GM04504 (cell line): ENCODE measurements at regions not wholly inside any gene's neighbourhood (a gene's known extent, or its start where the extent isn't known, plus 50 kb on each side); places are given as distances from the start of the nearest gene placed in this dataset.
"Not testable (repeated sequence)": the region's sequence is repeated elsewhere in the genome, so short reads cannot be mapped to it uniquely, and the experiment has no call there.

ENCODE experiments used
- DNase-seq: peaks from one replicate; pipeline ENCODE4 v3.0.0-alpha.2; 2012; ENCODE audit warnings: low read depth

DNA sequence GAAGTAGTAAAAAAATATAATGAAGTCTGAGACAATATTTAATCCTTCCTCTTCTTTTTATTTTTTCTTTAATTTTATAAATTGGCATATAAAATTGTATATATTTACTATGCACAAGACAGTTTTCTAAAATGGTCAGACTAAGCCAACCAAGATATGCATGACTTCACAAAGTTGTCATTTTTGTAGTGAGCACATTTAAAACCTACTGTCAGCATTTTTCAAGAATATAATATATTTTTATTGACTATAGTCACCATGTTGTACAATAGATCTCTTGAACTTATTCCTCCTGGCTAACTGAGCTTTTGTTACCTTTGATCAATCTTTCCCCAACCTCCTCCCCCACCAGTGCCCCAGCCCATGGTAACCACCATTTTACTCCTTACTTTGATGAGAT, 129.2 kb downstream of the ATP6V1G3 start:
- DNase-seq: no peak

DNA sequence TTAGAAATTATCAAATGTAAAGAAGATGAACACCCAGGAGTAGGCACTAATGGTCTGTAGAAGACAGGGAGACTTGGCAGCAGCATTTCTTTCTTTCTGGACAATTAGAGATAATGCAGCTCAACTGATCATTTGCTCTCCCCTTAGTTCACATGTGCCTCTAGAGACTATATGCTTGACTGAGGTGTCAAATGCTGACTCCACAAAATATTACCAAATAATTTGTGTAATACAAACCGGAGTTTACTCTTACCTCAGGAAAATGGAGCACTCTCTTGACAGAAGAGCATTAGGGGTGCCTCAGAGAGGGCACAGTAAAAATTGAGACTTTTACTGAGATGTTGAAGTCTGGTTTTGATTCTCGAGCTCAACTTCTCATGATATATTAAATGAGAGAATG, 131.8 kb downstream of the ATP6V1G3 start:
- DNase-seq: no peak

DNA sequence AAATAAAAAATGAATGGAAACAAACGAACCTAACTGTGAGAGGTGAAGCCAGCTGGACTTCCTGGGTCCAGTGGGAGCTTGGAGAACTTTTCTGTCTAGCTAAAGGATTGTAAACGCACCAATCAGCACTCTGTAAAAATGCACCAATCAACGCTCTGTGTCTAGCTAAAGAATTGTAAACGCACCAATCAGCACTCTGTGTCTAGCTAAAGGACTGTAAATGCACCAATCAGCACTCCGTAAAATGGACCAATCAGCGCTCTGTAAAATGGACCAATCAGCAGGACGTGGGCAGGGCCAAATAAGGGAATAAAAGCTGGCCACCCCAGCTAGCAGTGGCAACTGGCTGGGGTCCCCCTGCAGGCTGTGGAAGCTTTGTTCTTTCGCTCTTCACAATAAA, 135.8 kb downstream of the ATP6V1G3 start:
- DNase-seq: not testable (repeated sequence)

DNA sequence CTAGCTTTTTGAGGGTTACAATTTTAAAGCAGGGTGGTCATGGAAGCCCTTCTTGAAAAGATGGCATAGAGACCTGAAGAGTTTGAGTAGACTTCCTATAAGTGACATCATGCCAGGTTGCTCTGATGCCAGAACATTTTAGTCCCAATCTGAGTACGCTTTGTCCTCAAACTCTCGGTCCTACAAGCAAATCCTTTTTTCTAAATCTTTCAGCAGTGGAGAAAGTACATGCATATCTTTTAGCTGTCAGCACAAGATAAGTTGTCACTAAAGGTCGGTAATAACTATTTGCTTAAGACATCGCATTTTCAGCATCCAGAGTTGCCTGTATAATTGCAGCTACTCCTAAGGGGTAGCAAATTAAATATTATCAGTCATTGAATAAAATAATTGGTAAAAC, 140.4 kb downstream of the ATP6V1G3 start:
- no peak for DNase-seq

DNA sequence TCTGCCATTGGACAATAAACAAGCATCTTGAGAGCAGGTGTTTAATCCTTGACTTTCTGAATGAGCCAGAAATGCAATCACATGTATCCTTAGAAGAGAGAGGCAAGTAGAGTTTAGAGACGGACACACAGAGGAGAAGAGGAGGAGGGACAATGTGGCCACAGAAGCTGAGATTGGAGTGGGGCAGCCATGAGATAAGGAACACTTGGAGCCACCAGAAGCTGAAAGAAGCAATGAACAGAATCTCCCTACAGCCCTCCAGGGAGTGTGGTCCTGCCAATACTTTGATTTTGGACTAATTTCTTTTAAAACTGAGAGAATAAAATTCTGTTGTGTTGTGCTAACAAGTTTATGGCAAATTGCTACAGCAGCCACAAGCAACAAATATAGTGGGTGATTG, 141.0 kb downstream of the ATP6V1G3 start:
- no peak for DNase-seq

DNA sequence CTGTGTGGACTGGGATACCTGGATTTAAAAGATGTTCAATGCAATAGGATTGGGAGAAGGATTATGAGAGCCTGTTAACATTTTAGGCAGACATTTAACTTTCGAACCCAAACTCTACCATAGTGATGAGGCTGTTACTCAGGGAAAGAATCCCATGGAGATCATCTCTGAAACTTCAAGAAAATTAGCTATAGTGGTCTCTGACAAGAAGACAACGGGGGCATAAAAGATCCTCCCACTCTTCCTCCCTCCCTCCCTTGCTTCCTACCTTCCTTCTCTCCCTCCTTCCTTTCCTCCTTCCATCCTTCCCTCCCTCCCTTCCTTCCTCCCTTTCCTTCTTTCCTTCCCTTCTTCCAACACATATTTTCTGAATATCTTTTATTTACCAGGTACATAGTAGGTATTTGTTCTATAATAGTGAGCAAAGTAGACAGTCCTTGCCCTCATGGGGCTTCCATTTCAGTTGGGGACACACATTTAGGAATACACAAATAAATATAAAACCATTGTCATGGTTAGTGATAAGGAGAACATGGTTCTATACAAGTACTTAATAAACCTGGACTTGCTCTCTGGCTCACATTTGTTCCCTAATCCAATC, 143.2 kb downstream of the ATP6V1G3 start:
- DNase-seq: no peak

DNA sequence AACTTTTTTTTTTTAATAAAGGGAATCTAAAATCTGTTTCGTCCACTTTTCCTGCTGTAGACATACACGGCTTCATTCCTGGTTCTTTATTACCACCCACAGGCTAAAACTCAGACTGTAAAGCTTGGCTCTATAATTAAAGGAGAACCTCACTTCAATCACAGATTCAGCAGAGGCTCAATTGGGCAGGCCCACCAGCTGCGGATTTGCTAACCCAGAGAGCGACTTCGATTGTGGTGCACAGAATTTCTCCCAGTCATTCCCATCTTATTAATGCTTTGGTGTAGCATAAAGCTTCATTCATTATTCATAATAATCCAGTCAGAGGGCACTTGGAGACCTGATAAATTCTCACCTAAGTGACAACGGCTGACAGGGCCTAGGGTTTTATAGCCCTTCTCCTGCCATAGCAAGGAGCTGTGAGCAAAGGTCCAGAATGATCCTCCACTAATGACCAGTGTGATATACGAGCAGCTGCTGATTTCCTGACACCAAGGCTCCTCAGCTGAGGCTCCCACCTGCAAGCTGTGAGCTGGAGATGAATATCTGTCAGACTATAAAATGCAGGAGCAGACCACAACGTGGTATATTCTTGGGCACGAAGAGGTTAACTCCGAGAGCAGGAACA, 149.0 kb downstream of the ATP6V1G3 start:
- no peak for DNase-seq

DNA sequence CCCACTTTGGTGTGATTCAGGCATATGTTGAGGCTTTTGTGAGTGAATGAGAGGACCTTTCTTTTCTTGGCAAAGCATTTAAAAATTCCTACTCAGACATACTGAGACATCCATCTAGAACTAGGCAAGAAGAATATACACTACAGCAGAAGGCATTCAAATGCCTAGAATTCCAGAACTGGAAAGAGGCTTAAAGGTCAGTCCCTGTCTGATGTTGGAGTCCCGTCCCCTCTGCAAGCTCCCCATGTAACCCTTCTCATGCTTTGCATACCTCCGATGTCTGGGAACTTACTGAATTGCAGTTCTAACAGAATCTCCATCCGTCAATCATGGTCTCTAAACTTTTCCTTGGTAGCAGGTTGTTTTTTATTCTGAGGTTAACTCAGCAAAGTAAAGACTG, 152.9 kb downstream of the ATP6V1G3 start:
- no peak for DNase-seq

DNA sequence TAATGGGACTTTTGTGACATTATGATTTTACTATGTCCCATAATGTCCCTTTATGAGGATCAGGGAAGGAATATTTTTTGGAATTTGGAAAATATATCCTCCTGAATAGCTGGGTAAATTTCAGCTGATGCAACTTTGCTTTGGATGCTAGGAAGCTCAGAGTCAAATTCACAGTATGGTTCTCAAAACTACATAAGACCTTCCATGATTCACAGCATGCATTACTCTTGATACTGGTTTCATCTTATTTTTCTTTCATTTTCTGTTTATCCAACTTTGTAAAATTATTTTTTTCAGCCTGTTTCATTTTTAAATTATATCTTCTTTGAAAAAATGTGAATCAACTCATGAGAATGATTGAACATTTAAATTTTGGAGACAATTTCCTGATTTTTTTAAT, 160.2 kb downstream of the ATP6V1G3 start:
- DNase-seq: no peak

DNA sequence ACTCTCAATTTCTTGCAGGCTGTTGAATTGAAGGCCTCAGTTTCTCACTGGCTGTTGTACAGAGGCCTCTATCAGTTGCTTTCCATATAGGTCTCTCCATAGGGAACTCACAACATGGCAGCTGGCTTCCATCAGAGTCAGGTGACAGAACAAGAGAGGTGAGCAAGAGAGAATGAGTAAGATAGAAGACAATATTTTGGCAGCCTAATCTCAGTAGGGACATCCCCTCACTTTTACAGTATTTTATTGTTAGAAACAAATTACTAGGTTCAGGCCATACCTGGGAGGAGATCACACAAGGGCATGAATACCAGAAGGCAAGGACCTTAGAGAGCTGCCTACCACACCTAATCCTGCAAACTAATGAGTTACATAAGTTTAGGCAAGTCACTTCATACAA, 162.8 kb downstream of the ATP6V1G3 start:
- DNase-seq: no peak

DNA sequence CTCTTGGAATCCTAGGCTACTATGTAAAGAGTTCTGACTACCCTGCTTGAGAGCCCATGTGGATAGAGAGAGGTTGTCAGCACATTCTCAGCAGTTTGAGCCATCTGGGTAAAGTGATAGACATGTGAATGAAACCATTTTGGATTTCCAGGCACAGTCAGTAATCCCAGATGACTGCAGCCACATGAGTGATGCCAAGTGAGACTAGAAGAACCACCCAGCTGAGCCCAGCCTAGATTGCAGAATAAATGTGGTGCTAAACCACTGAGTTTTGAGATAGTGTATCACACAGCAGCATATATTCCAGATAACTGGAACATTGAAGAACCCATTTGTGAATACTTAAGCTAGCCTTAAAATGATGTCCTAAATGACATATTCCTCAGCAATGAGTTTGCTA, 166.2 kb downstream of the ATP6V1G3 start:
- DNase-seq: no peak

DNA sequence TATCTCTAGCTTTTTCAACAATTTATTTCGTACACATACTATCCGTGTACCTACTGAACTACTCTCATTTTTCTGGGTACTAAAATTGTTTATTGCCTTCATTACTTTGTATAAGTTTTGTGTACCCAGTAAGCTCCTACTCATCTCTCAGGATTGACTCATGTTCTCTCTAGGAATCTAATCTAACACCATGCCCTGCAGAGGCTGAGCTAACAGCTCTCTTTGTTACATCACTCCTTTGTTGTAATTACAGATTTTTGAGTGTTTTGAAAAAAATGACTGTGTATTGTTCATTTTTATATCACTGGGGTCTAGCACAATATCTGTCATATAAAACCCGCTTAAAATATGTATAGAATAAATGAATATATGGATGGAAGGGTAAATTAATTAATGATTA, 167.1 kb downstream of the ATP6V1G3 start:
- DNase-seq: no peak
